GM11168 (cell line): ENCODE measurements at regions not wholly inside any gene's neighbourhood (a gene's known extent, or its start where the extent isn't known, plus 50 kb on each side); places are given as distances from the start of the nearest gene placed in this dataset.

ENCODE experiments used
- in situ Hi-C: fragments of 300-500 bp; cut with MboI; formaldehyde crosslinking; loops from one replicate; pipeline ENCODE4 v1.12.0; 2022; ENCODE audit warnings: low sequenced_read_pairs; ENCODE audit not compliant: unreplicated experiment

DNA sequence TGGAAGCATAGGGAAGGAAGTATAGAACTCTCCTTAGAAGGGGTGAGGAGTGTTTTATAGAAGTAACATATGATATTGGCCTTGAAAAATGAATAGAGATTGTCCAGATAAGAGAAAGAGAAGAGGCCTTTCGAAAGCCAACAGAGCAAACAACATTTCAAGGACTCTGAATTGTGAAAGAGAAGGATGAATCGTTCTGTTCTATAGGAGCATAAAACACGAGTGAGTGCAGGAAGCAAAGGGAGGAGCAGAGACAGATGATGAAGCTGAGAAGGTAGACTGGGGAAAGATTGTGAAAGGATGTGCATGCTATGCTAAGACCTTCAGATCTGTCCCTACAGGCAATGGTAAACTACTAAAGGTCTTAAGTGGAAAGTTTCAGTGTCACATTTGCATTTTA, 271.0 kb downstream of the TMEM161B start:
- in situ Hi-C loops: no loop called here

- in situ Hi-C loops: no loop called here
These were observed 302.4 kb downstream of the TMEM161B start for GRCh38 chr5:87966213-87966612.

DNA sequence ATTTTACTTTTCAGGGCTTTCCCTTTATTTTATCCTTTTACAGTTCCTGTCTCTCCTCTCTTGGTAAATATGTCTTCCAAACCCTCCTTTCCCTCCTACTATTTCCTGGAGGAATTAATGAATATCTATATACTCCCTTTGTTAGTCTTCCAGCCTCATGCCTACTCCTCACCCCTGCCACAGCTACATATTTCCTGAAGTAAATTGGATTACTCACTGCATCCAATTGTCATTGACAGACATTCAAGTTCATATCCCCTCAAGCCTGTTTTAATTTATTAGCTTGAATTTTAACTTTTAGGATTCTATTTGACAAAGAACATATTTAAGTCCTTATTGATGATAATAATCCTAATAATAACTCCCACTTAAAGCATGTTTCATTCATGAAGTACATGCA, 314.5 kb downstream of the TMEM161B start:
- in situ Hi-C loops: no loop called here

DNA sequence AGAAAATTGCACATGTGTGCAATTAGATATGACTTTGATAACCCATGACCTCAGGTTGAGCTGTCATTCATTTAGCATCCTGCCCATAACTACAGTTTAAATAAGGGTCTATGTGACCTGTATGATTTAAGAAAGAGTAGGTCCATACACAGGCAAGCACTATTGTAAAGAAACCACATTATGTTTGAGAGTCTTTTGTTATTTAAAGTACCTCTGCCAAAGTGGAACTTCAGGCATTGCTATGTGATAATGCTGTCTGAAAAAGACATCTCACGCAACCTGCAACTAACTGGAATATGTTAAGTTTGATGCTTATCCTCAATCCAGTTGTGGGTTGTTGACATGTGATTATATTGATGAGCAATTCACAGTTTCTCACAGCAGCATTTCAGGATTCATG, 317.0 kb downstream of the TMEM161B start:
- in situ Hi-C loops: no loop called here

DNA sequence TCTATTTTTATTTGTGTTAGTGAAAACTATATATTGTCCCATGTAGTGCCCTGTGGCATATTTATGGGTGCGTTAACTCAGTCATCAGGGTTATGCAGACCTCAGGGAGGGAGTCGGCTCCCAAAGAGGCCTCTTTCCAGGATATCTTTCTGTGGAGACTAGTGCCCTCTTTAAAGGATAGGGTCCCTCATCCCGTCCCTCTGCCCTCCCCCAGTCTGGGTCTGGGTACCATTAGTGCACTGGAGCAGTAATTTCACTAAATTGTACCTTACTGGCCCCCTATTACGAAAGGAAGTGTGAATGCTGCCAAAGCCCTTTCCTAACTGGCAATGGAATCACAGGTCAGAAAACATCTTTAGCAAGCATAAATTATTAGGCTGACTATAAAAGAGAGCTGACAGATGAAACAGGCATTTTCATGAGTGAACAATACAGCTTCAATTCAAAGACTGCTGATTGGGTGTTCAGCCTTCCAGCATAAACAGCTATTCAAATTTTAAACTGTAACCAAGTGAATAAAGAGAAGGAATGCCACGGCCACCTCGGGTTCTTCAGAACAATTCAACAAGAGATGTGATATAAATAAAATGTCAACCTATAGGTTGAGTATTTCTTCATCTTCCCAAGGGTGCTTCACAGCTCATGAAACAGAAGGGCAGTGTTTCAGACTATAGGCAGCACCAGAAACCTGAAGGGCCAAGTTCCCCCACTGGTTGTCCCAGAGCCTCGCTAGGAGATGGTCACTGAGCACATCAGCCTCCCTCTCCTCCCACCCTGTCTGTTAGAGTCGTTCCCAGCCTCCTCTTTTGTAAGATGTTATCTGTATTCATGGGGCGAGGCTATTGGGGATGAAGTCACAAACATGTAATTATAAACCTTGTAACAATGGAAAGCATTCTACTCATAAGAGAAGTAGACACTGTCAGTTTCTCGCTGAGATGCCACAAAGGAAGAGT, 318.7 kb downstream of the TMEM161B start:
- in situ Hi-C loops: no loop called here

GRCh38 chr5:87948486-87948885, 320.2 kb downstream of the TMEM161B start:
- in situ Hi-C loops: no loop called here

DNA sequence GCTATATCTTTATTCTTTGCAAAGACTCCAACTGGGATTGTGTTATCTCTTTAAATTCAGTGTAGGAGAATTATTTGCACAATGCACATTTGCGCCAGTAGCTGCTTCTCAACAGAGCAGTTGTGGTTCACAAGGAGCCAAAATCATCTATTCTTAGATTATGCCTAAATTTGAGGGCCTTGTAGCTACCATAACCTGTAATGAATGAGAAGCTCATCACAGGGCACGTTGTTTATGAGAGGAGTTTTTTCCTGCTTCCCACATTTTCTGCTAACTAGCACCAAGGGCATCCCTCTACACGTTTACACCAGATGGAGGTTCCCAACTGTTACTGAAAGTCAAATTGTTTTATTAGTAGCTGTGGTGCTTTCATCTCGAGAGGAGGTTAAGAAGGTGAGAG, 322.4 kb downstream of the TMEM161B start:
- in situ Hi-C loops: no loop called here

DNA sequence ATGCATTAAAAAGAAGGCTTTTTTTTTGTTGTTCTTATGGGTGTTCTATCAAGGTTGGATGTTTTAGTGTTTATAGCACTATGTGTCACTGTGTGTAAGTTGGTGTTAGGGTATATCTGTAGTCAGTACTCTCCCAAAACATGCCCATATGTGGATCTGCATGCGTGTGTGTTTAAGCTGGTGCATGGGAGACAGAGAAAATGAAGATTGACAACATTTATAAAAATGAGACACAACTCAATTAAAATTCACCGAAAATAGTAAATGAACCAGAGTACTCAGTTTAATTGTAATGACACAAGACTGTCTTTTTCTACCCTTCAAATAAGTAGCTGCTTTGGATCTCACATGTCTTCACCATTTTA, 323.4 kb downstream of the TMEM161B start:
- in situ Hi-C loops: no loop called here

GRCh38 chr5:87944553-87945285, 323.9 kb downstream of the TMEM161B start:
- in situ Hi-C loops: no loop called here

GRCh38 chr5:87940775-87941174, 327.9 kb downstream of the TMEM161B start:
- in situ Hi-C loops: no loop called here

- in situ Hi-C loops: no loop called here
These were observed 332.0 kb downstream of the TMEM161B start for GRCh38 chr5:87936667-87937066.

DNA sequence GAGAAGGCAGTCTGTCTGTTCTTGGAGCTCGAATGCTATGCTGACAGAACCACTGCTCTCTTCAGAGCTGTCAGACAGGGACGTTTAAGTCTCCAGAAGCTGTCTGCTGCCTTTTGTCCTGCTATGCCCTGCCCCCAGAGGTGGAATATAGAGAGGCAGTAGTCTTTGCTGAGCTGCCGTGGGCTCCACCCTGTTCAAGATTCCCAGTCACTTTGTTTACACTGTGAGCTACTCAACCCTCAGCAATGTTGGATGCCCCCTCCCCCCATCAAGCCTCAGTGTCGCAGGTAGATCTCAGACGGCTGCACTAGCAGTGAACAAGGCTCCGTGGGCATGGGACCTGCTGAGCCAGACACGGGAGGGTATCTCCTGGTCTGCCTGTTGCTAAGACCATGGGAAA, 344.2 kb downstream of the TMEM161B start:
- in situ Hi-C loops: no loop called here

DNA sequence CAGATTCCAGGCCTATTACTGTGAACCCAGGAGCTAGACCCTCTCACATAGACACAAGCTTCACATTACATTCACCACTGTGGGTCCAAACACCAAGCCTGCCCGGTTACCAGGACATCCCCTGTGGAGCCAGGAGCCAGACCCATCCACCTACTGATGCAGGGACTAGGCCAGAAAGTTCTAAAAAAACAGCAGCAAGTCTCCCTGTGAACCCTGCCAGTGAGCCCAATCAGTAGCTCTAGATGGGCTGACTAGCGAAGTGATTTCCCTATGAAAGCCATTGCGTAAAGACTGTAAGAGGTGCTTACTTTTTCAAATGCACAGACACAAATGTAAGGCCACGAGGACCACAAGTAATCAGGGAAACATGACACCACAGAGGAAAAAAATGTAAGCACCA, 352.3 kb downstream of the TMEM161B start:
- in situ Hi-C loops: no loop called here

DNA sequence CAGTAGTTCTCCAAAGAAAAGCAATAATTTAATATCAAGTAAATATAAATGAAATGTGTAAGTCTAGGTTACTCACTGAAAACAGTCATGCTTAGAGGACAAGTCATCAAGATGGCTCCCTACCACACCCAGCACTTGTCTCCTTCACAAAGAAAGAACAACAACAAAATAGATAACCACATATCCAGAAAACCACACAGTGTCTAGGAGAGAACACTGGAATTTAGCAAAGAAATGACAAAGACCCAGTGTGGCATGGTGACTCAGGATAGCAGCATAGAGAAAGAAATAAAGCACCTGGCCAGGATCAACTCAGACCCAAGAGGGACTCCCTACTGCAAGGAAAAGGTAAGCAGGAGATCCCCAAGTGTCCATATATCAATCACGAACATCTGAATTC, 356.2 kb downstream of the TMEM161B start:
- in situ Hi-C loops: no loop called here

DNA sequence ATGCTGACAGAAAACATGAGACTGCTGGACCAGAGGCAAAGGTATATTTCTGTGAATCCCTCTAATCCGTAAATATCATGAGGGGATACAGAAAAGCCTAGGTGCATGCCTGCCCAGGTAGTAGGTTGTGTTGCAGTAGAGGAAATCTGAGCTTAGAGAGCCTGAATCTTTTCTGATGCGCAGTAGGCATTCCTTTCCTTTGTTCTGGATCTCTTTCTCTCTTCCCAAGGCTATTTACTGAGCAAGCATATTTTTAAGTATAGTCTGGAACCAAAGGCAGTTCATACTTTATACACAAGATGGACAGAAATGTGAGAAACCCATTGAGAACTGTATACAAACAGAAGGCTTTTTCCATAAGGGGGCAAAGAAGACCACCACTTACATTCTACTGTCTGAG, 359.3 kb downstream of the TMEM161B start:
- in situ Hi-C loops: no loop called here

- in situ Hi-C loops: no loop called here
These were observed 361.7 kb downstream of the TMEM161B start for GRCh38 chr5:87906962-87907361.

DNA sequence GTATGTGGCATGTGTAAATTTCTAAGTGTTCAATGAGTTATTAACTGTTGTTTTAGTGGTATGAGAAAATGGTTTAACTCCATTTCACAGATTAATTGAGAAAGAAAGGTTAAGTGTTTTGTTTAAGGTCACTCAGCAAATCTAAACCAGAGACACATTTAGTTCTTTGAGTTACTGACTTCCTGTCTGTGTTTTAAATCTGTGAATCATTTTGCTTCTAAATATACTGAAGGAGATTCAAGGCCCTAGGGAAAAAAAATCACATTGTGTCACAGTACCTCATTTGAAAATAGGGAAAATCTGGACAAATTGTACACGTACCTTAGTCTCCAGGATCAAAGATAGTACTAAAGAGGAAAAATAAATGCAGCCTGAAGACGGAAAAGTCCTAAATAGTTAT, 368.2 kb downstream of the TMEM161B start:
- in situ Hi-C loops: no loop called here

- in situ Hi-C loops: no loop called here
These were observed 368.9 kb downstream of the TMEM161B start for GRCh38 chr5:87899721-87900131.

- in situ Hi-C loops: no loop called here
These were observed 369.4 kb downstream of the TMEM161B start for GRCh38 chr5:87899208-87899661.

DNA sequence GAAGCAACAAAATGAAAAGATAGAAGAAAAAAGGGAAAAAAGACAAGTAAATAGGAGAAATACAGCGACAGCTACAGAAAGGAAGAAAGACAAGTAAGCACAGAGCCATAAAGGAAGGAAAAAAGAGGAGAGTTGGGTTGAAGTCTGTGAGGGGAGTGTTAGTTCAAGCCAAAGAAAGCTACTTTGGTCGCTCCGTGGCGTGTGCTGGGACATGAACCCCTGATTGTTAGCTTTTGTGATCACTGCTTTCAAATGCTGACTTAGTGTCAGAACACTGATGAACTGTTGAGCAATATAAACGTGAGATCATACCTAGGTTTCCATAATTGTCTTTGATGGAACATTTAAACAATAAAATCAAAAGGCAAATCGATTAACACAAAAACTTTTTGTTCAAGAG, 370.1 kb downstream of the TMEM161B start:
- in situ Hi-C loops: no loop called here

GRCh38 chr5:87888139-87888538, 380.5 kb downstream of the TMEM161B start:
- in situ Hi-C loops: no loop called here
